Testis (tissue), 2 donors: ENCODE measurements at regions not wholly inside any gene's neighbourhood (a gene's known extent, or its start where the extent isn't known, plus 50 kb on each side); places are given as distances from the start of the nearest gene placed in this dataset.

Experiments
- CTCF ChIP-seq, 3 experiments: fragments of 450-650 bp in 2 of 3; fragments of 200-600 bp in 1 of 3; sonication (generic) in 1 of 3; IDR thresholded peaks; one replicate each; pipeline ENCODE4 v1.5.1; 2016 to 2019; ENCODE audit warnings: antibody characterized with exemption in 3 of 3, mild to moderate bottlenecking in 2 of 3, moderate library complexity in 1 of 3
- POLR2A ChIP-seq: fragments of 450-650 bp; IDR thresholded peaks from one replicate; pipeline ENCODE4 v1.6.1; 2017; ENCODE audit warnings: antibody characterized with exemption, mild to moderate bottlenecking, moderate library complexity

- TF ChIP-seq POLR2A (no peak), CTCF (IDR thresholded peaks at IDR 0.05) (no peak)
Measured at GRCh38 chr5:87099291-87099839, 168.3 kb upstream of the RASA1 start.
